CD1c-positive myeloid dendritic cell (primary cell): ENCODE measurements at regions not wholly inside any gene's neighbourhood (a gene's known extent, or its start where the extent isn't known, plus 50 kb on each side); places are given as distances from the start of the nearest gene placed in this dataset.
"Not testable (repeated sequence)": the region's sequence is repeated elsewhere in the genome, so short reads cannot be mapped to it uniquely, and the experiment has no call there.

Experiments used
- DNase-seq: peaks from one replicate; pipeline ENCODE4 v3.0.0-alpha.2; 2016; ENCODE audit errors: extremely low spot score

DNA sequence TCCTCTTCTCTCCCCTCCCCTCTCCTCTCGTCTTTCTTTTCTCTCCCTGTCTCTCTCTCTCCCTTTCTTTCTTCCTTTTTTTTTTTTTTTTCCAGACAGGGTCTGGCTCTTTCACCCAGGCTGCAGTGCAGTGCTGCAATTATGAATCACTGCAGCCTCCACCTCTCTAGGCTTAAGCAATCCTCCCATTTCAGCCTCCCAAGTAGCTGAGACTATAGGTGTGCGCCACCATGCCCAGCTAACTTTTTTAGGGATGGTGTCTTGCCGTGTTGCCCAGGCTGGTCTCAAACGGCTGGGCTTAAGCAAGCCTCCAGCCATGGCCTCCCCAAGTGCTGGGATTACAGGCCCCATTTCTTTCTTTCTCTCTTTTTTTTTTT lies 59.9 kb upstream of the NCOA3 start:
- DNase-seq = no peak

DNA sequence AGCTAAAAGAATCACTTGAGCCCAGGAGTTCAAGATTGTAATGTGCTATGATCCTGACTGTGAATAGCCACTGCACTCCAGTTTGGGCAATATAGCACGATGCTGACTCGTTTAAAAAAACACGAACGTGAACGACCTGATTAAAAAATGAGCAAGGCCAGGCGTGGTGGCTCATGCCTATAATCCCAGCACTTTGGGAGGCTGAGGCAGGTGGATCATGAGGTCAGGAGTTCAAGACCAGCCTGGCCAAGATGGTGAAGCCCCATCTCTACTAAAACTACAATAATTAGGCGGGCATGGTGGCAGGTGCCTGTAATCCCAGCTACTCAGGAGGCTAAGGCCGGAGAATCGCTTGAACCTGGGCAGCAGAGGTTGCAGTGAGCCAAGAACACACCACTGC lies 58.6 kb upstream of the NCOA3 start:
- DNase-seq = not testable (repeated sequence)

DNA sequence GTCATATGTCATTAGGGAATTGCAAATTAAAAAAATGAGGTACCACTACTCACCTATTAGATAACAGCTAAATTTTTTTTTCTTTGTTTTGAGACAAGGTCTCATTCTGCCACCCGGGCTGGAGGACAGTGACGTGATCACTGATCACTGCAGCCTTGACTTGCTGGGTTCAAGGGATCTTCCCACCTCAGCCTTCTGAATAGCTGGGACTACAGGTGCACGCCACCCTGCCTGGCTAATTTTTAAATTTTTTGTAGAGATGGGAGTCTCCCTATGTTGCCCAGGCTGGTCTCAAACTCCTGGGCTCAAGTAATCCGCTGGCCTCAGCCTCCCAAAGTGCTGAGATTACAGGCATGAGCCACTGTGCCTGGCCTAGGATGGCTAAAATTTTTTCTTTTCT lies 57.1 kb upstream of the NCOA3 start:
- no peak for DNase-seq

DNA sequence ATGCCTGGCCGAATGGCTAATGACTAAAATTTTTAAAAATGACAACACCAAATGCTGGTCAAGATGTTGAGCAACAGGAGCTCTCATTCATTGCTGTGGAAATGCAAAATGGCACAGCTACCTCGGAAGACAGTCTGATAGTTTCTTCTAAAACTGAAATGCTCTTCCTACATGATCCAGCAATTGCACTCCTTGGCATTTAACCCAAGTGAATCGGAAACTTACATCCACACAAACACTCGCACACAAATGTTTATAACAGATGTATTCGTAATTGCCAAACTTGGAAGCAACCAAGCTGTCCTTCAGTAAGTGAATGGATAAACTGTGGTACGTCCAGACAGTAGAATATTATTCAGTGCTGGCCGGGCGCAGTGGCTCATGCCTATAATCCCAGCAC lies 56.4 kb upstream of the NCOA3 start:
- no peak for DNase-seq

DNA sequence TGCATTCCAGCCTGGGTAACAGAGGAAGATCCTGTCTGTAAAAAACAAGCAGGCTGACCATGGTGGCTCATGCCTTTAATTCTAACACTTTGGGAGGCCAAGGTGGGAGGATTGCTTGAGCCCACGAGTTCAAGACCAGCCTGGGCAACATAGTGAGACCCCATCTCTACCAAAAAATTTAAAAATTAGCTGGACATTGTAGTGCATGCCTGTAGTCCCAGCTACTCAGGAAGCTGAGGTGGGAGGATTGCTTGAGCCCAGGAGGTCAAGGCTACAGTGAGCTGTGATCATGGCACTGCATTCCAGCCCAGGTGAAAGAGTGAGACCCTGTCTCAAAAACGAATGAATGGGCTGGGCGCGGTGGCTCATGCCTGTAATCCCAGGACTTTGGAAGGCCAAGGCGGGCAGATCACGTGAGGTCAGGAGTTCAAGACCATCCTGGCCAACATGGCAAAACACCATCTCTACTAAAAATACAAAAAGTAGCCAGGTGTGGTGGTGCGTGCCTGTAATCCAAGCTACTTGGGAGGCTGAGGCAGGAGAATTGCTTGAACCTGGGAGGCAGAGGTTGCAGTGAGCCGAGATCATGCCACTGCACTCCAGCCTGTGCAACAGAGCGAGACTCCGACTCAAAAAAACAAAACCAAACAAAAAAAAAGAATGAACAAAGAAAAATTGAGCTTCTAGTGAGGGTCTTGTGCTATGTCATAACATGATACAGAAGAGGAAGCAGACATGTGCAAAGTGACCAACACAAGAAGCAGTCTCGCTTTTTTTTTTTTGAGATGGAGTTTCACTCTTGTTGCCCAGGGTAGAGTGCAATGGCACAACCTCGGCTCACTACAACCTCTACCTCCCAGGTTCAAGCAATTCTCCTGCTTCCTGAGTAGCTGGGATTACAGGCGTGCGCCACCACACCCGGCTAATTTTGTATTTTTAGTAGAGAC lies 54.1 kb upstream of the NCOA3 start:
- not testable (repeated sequence) for DNase-seq

DNA sequence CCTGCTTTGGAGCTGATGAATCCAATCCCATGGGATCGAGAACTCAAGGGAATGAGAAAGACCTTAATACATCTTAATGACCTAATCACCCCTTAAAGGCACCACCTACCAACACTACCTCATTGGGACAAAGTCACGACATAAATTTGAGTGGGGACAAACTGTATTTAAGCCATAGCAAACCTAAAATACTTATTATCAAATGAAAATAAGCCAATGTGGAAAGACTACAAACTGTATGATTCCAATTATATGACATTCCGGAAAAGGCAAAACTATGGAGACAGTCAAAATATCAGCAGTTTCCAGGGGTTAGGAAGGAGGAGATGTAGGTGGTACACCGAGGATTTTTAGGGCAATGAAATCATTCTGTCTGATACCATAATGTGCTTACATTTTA lies 53.3 kb upstream of the NCOA3 start:
- no peak for DNase-seq

DNA sequence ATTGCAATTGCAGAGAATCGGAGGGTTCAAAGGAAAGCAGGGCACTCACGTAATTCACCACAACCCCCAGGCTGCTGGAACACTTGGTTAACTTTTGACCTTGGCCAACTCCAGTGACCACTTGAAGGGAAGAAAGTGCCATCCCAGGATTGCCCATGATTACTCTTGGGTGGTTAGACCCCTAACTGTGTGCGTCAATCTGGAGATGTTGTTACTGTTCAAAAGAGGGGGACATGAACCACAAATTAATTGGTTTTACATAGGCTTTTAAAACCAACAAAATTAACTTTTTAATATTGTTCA lies 50.1 kb upstream of the NCOA3 start:
- DNase-seq = no peak
